GM10266 (cell line): ENCODE measurements at regions not wholly inside any gene's neighbourhood (a gene's known extent, or its start where the extent isn't known, plus 50 kb on each side); places are given as distances from the start of the nearest gene placed in this dataset.
A peak's percentile ranks its signal among the peaks of the same experiment; 100 is the strongest.

ENCODE experiments used
- DNase-seq: peaks from one replicate; pipeline ENCODE4 v3.0.0; 2012; ENCODE audit errors: extremely low spot score
- CTCF ChIP-seq: IDR thresholded peaks from 2 replicates; pipeline ENCODE4 v1.5.1; 2012; ENCODE audit warnings: mild to moderate bottlenecking, low read depth; ENCODE audit not compliant: control insufficient read depth, insufficient read depth; ENCODE audit errors: missing control alignments

- no peak for TF ChIP-seq CTCF
- DNase-seq: no peak
Observed at GRCh38 chr1:221164951-221165838, 286.0 kb downstream of the HLX start.

GRCh38 chr1:221165839-221166500 is 286.7 kb downstream of the HLX start:
- DNase-seq: no peak
- TF ChIP-seq CTCF: no peak

- no peak for TF ChIP-seq CTCF
- DNase-seq: peak; percentile 18
Observed at GRCh38 chr1:221166559-221167318, 287.5 kb downstream of the HLX start.

- TF ChIP-seq CTCF: no peak
- no peak for DNase-seq
Observed at GRCh38 chr1:221169447-221169889, 290.2 kb downstream of the HLX start.

- no peak for DNase-seq
- no peak for TF ChIP-seq CTCF
Observed at GRCh38 chr1:221170171-221170570, 290.9 kb downstream of the HLX start.

- no peak for TF ChIP-seq CTCF
Observed at GRCh38 chr1:221171768-221172167, 292.5 kb downstream of the HLX start.

More at GRCh38 chr1:221171768-221172167, 292.5 kb downstream of the HLX start:
- no peak for DNase-seq
